ENCODE measurements at regions not wholly inside any gene's neighbourhood (a gene's known extent, or its start where the extent isn't known, plus 50 kb on each side); places are given as distances from the start of the nearest gene placed in this dataset.

- DNase-seq (ENCODE audit: extremely low read depth in 1 of 4, low spot score in 3 of 4): peak in 2 of 4 experiments; percentile 14 to 25
- Histone ChIP-seq H3K79me2 (ENCODE audit: control insufficient read depth, insufficient read depth, low read length) (no peaks in the 10 kb centered on the region), H3K4me2 (ENCODE audit: insufficient read depth, low read length) (no peak overlapping the region), H3K4me1 (replicated peaks in 1 of 2; ENCODE audit: control insufficient read depth in 2 of 2, insufficient read depth in 2 of 2, low read length in 2 of 2) (peaks cover 38 to 46% of the 10 kb centered on the region in 2 experiments), H3K9me1 (ENCODE audit: control insufficient read depth, insufficient read depth, low read length) (no peaks in the 10 kb centered on the region), H3K9me3 (replicated peaks; ENCODE audit: control insufficient read depth, insufficient read depth, low read depth, low read length) (no peaks in the 10 kb centered on the region), H4K20me1 (replicated peaks; ENCODE audit: control insufficient read depth, insufficient read depth, low read length) (peaks cover 5% of the 10 kb centered on the region; the same call in 1 of the 2 replicates), H3K36me3 (ENCODE audit: control insufficient read depth, insufficient read depth, low read length) (no peaks in the 10 kb centered on the region), H3K4me3 (no peak overlapping the region), H3K27me3 (ENCODE audit: control insufficient read depth in 2 of 2, insufficient read depth in 2 of 2, low read length in 2 of 2) (no peaks in the 10 kb centered on the region), H3K27ac (ENCODE audit: extremely low read depth, low read depth, low read length) (no peak overlapping the region), H2AFZ (ENCODE audit: low read depth, low read length) (no peak overlapping the region), H3K9ac (ENCODE audit: insufficient read depth in 1 of 2, low read depth in 2 of 2, low read length in 2 of 2) (peak overlapping the region in 1 of 2 experiments; percentile 62; a peak in 2 of 4 replicates)
- WGBS (ENCODE audit: insufficient coverage, low coverage, missing lambda C conversion rate): 25% methylated on average over 4 of the region's 4 CpGs
- TF ChIP-seq FOXA3 (CRISPR knock-in tag; conservative IDR thresholded peaks at IDR 0.05 in 1 of 2, IDR thresholded peaks at IDR 0.05 in 1 of 2) (no peak), RAD21 (CRISPR knock-in tag; conservative IDR thresholded peaks at IDR 0.05 in 1 of 2, IDR thresholded peaks at IDR 0.05 in 1 of 2) (peak in 1 of 2 experiments; percentile 14; a peak in 1 of 4 replicates), CBFA2T3 (IDR thresholded peaks at IDR 0.05) (peak; percentile 25; the same call in 1 of the 2 replicates), ZBTB7A (IDR thresholded peaks at IDR 0.05; ENCODE audit: borderline replicate concordance, control insufficient read depth, low read depth, low read length) (peak; percentile 48; the same call in 1 of the 2 replicates)
- ChIA-PET CTCF (ENCODE audit: low intra/inter-chr PET ratio) (no interaction called here), POLR2A (interaction anchor here (0.7 to 1.3 kb wide), 2 partner anchors 19 to 55 kb away, joined by 4 read pairs; no protein-coding TSS in a partner anchor)
- ATAC-seq: peak; percentile 7; the same call in 1 of the 3 replicates
- intact Hi-C loops (cut with micrococcal nuclease) (no loop called here), in situ Hi-C loops (cut with MboI) (no loop called here)
- FAIRE-seq: peak; percentile 67
- no TSS peak for BruUV-seq (replicated peaks)
Observed at GRCh38 chr14:100404419-100404818, 81.3 kb downstream of the SLC25A47 start.
